ENCODE measurements at regions not wholly inside any gene's neighbourhood (a gene's known extent, or its start where the extent isn't known, plus 50 kb on each side); places are given as distances from the start of the nearest gene placed in this dataset.

- TF ChIP-seq, protein P1, sequence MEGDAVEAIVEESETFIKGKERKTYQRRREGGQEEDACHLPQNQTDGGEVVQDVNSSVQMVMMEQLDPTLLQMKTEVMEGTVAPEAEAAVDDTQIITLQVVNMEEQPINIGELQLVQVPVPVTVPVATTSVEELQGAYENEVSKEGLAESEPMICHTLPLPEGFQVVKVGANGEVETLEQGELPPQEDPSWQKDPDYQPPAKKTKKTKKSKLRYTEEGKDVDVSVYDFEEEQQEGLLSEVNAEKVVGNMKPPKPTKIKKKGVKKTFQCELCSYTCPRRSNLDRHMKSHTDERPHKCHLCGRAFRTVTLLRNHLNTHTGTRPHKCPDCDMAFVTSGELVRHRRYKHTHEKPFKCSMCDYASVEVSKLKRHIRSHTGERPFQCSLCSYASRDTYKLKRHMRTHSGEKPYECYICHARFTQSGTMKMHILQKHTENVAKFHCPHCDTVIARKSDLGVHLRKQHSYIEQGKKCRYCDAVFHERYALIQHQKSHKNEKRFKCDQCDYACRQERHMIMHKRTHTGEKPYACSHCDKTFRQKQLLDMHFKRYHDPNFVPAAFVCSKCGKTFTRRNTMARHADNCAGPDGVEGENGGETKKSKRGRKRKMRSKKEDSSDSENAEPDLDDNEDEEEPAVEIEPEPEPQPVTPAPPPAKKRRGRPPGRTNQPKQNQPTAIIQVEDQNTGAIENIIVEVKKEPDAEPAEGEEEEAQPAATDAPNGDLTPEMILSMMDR (IDR thresholded peaks at IDR 0.05; ENCODE audit: low read depth, low read length, missing control alignments): no peak
- no peak for DNase-seq (ENCODE audit: low read depth)
- H3K4me3 ChIP-seq (ENCODE audit: low read depth, low read length): no peak overlapping the region
- in situ Hi-C loops (cut with HindIII; ENCODE audit: low sequenced_read_pairs): no loop called here
Measured at GRCh38 chr3:36259580-36259979, 120.7 kb upstream of the STAC start.

GRCh38 chr3:36269274-36269673, 111.0 kb upstream of the STAC start:
- no peak overlapping the region for H3K4me3 ChIP-seq (ENCODE audit: low read depth, low read length)
- no peak for DNase-seq (ENCODE audit: low read depth)
- in situ Hi-C loops (cut with HindIII; ENCODE audit: low sequenced_read_pairs): no loop called here
- TF ChIP-seq, protein P1 (IDR thresholded peaks at IDR 0.05; ENCODE audit: low read depth, low read length, missing control alignments): no peak

DNA sequence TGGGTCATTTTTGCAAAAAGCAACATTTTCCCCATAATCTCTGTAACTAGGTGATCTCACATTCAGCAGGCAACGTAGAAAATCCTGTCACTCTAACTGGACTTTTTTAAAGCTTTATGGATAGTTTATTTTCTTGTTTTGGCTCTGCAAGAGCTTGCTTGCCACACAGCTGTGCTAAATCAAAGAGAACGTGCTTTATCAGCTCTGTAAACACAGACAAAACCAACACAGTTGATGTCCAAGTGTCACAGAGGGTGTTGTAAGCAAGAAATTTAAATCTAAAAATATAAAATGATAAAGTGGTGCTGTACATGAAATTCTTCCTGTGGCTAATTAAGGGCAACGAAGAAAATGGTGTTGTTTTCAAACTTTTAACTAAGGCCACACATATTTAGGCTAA, 97.5 kb upstream of the STAC start:
- no peak for DNase-seq (ENCODE audit: low read depth)
- in situ Hi-C loops (cut with HindIII; ENCODE audit: low sequenced_read_pairs): no loop called here
- TF ChIP-seq, protein P1 (IDR thresholded peaks at IDR 0.05; ENCODE audit: low read depth, low read length, missing control alignments): no peak
- H3K4me3 ChIP-seq (ENCODE audit: low read depth, low read length): no peak overlapping the region

GRCh38 chr3:36295296-36295695, 85.0 kb upstream of the STAC start:
- no peak overlapping the region for H3K4me3 ChIP-seq (ENCODE audit: low read depth, low read length)
- TF ChIP-seq, protein P1 (IDR thresholded peaks at IDR 0.05; ENCODE audit: low read depth, low read length, missing control alignments): no peak
- in situ Hi-C loops (cut with HindIII; ENCODE audit: low sequenced_read_pairs): no loop called here
- no peak for DNase-seq (ENCODE audit: low read depth)

DNA sequence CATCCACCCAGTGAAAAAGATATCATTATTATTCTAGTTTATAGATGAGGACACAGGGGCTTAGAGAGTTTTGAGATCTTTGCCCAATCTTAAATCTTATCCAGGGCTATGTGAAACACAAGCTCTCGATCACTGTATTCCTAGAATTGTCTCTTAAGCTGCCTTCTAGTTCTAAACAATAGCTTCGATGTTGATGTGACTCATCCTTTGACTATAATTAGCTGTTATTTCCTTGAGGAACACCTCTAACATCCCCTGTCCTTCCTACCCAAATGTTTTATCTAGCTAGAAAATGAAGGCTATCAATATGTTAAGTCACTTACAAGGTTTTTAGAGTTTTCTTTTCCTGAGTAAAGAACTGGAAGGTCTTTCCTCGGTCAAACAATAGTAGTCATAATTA, 83.1 kb upstream of the STAC start:
- TF ChIP-seq, protein P1 (IDR thresholded peaks at IDR 0.05; ENCODE audit: low read depth, low read length, missing control alignments): no peak
- in situ Hi-C loops (cut with HindIII; ENCODE audit: low sequenced_read_pairs): no loop called here
- DNase-seq (ENCODE audit: low read depth): no peak
- no peak overlapping the region for H3K4me3 ChIP-seq (ENCODE audit: low read depth, low read length)

- H3K4me3 ChIP-seq (ENCODE audit: low read depth, low read length): no peak overlapping the region
- TF ChIP-seq, protein P1 (IDR thresholded peaks at IDR 0.05; ENCODE audit: low read depth, low read length, missing control alignments): no peak
Measured at GRCh38 chr3:36298188-36298587, 82.1 kb upstream of the STAC start.

GRCh38 chr3:36302158-36302509, 78.2 kb upstream of the STAC start:
- TF ChIP-seq, protein P1 (IDR thresholded peaks at IDR 0.05; ENCODE audit: low read depth, low read length, missing control alignments): no peak
- in situ Hi-C loops (cut with HindIII; ENCODE audit: low sequenced_read_pairs): no loop called here
- DNase-seq (ENCODE audit: low read depth): no peak
- H3K4me3 ChIP-seq (ENCODE audit: low read depth, low read length): no peak overlapping the region

More at GRCh38 chr3:36298188-36298587, 82.1 kb upstream of the STAC start:
- in situ Hi-C loops (cut with HindIII; ENCODE audit: low sequenced_read_pairs): no loop called here
- DNase-seq (ENCODE audit: low read depth): no peak
